NCI-H345 (cell line): ENCODE measurements at regions not wholly inside any gene's neighbourhood (a gene's known extent, or its start where the extent isn't known, plus 50 kb on each side); places are given as distances from the start of the nearest gene placed in this dataset.

Experiments
- DNase-seq: peaks from one replicate; lab custom pipeline; 2025; lab: John Stamatoyannopoulos, UW

DNA sequence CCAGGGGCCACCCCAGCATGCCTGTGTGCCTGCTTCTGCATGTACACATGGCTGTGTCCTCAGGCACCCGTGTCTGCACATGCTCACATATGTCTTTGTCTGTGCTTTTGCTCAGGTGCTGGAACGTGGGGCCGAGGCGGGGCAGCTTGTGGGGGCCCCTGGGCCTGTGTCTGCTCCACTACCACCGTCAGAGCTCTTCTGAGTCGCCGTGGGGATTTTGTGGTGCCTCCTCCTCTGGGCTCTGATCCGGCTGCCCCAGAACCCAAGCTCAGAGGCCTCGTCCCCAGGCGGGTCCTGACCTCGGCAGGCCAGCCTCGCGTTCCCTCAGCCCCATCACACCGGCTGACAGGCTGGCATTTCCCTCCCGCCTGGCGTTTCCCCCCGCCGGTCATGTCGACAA, 104.6 kb upstream of the ACTRT2 start:
- DNase-seq: no peak

DNA sequence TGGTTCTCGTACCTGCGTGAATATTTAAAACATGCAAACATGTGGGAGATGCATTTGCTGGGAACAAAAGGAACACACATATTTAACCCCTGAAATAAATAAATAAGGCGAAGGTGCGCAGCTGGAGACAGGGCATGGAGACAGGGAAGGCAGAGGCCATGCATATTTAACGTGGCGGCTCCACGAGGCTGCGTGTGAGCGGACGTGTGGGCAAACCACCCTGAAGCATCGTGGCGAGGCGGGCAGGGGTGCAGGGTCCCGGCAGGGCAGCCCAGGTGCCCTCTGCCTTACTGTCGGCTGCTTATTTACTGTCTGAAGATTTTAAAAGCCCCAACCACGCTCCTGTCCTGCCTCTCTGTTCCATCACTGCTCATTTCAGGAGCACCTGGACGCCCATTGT, 104.0 kb upstream of the ACTRT2 start:
- no peak for DNase-seq

DNA sequence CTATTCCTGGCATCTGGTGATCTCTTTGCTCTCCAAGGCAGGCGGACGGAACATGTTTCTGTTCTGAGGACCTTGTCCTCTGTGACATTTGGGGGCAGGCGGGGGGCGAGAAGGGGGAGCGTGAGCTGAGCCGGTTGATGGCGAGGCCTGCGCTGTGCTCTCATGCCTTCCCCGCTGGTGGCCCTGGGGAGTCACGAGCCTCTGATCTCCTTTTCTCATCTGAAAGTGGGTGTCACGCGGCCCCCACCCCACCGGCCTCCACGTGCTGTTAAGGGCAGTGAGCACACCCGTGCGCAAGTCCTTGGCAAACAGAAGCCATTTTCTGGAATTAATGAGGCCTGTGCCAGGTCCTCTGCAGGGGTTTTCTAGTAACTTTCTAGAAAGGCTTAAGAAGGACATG, 102.8 kb upstream of the ACTRT2 start:
- no peak for DNase-seq

DNA sequence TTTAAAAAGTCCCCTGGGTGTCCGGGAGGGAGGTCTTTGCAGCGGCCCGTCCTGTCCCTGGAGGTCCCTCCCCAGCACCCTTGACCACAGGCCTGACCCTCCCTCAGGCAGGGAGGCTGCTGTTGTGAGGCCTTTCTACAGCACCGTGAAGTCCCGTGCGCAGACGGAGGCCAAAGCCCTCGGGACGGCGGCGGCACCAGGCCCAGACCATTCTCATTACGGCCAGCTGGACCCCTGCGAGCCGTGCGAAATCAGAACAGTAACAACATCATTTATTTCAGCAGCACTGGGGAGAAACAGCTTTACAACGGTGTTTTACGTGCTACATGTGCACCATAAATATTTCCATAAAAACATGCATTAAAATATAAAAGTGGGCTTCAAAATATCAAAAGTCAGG, 101.4 kb upstream of the ACTRT2 start:
- no peak for DNase-seq

DNA sequence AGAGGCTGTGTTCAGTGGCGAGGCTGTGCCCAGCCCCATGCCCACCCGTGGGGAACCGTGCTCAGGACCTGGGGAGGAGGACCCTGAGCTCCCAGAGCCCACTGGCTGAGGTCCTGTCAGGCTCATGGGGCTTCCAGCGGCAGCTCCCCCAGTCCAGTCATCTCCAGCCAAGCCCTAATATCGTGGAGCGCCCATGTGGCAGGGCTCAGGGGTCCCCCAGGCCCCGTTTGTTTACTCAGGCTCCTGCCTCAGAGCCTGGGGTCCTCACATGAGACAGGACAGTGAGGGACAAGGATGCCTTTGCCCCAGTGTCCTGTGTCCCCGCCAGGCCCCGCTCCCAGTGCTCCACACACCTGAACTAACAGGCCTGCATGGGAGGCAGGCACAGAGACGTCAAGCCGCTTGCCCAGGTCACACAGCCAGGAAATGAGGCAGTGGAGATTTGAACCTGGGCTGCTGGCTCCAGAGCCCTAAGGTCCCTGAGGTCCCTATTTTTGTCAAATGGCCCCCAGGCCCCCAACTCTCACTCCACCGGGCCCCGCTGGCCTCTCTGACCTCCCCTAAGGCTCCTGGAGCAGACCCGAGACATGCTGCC, 100.7 kb upstream of the ACTRT2 start:
- DNase-seq: no peak

DNA sequence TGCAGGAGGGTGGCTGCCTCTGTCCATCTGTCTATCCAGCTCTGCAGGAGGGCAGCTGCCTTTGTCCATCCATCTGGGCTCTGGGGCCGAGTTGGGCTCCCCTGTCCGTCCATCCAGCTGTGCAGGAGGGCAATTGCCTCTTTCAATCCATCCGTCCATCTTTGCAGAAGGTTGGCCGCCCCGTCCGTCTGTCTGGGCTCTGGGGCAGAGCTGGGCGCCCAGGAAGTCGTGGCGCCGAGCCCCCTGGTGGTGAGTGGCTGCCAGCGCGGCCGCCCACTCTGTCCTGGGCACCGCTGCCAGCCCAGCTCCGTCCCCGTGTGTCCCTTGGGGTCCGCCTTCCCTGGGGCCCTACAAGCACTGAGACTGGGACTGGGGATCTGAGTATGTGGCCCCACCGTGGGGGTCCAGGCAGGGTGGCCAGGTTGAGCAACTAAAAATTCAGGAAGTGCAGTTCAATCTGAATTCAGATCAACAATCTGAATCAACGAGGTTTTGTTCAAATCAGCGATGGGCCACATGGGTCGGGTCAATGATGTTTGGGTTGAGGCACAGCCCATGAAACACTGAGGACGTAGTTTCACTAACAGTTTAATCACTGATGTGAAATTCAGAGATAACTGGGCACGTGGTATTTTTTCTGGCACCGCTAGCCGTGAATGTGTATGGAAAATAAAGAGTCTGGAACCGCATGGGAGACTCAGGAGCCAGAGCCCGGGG, 99.1 kb upstream of the ACTRT2 start:
- no peak for DNase-seq

DNA sequence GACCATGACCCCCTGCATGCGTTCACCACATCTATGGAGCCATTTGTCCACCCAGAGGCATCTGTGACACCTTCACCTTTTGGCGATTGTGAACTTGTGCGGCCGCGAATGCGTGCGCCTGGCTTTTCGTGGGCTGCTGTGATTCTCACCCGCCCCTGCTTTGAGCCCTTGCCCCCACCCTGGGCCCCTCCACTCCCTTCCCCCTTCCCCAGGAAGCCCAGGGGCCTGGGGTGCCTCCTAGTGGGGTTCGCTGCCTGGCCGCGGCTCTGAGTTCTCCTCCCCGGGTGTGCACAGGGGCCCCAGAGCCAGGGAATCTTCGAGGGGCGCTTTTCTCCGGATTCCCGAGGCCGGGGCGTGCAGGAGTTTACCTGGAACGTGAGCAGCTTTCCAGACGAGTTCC, 97.9 kb upstream of the ACTRT2 start:
- no peak for DNase-seq

DNA sequence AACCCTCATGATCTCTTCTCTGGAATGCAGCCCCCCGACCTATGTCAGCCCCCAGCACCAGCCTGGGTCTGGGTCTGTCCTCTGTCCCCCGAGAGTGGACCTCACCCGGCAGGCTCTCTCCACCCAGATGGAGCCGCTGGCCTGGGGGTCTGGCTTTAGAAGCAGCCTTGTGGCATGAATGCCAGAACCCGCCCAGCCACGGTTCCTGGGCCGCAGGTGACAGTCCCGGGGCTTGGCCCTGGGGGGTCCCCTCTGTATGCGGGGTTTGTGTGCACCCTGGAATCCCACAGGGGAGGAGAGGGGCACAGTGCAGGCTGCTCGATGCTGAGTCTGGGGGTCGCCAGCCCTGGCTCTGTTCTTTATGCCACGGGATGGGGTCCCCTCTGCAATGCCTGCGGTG, 96.0 kb upstream of the ACTRT2 start:
- no peak for DNase-seq

DNA sequence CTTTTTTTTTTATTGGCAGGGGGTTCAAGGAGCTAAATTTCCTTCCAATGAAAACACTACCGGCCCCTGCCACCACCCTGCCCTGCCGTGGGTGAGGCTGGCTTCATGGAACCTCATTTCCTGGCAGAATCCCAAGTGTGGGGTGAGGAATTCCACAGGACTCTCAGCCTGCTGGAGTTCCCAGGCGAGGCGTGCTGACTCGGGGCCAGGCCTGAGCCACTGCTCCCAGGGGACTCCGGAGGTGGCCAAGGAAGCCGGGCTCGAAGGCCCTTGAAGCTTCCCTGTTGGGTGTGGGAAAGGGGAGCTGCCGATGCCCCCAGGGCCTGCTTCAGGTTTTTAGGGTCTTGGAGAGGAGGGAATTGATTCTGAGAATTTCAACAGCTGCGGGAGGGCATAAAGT, 95.3 kb upstream of the ACTRT2 start:
- no peak for DNase-seq

DNA sequence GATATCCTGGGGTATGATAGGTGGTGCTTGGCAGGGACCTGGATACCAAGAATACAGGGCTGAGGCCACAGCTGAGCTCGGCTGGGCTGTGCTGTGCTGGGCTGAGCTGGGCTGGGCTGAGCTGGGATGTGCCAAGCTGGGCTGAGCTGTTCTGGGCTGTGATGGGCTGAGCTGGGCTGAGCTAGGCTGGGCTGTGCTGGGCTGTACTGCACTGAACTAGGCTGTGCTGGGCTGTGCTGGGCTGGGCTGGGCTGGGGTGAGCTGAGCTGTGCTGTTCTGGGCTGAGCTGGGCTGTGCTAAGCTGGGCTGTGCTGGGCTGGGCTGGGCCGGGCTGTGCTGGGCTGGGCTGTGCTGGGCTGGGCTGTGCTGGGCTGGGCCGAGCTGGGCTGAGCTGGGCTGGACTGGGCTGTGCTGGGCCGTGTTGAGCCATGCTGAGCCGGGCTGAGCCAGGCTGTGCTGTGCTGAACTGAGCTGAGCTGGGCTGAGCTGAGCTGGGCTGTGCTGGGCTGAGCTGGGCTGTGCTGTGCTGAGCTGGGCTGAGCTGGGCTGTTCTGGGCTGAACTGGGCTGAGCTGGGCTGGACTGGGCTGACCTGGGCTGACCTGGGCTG, 94.7 kb upstream of the ACTRT2 start:
- DNase-seq: no peak

DNA sequence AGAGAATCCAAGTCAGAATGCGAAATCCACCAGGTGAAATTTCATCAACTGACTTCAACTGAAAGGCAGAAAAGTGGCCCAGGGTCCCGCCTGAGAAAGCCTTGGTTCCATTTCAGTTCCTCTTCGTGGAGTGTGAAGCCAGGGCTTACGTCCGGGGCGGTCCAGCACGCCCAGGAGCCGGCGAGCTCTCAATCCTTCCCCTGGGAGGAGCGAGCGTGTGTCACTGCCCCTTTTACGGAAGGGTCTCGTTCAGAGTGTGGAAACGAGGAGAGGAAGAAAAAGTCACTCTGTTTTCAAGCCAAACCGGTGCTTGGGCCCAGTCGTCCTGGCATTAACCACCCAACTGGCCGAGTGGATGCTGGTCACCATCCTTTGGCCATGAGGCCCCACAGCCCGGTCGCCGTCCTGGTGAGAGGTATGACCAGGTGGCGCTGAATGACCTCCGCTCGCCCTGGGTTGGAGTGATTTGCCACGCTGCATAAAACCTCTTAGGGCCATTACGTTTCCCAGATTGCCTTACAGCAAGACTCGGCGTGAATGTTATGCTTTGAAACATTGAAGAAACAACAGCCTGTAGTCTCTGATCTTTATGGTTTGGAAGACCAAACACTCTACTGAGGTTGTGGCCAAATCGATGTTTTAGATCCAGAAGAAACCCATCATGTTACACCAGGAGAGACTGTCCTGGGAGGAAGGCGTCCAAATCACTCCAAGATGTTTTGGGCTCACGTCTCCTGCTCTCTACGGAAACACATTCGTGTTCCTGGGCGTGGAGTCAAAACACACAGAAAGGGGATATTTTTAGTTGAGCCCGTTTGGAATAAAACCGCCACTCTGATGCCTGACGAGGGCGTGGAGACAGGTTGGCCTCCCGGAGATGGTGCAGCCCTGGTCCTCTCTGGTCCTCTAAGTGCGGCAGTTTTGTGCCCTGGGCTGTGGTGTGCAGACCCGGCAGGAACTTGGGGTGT, 93.6 kb upstream of the ACTRT2 start:
- no peak for DNase-seq

DNA sequence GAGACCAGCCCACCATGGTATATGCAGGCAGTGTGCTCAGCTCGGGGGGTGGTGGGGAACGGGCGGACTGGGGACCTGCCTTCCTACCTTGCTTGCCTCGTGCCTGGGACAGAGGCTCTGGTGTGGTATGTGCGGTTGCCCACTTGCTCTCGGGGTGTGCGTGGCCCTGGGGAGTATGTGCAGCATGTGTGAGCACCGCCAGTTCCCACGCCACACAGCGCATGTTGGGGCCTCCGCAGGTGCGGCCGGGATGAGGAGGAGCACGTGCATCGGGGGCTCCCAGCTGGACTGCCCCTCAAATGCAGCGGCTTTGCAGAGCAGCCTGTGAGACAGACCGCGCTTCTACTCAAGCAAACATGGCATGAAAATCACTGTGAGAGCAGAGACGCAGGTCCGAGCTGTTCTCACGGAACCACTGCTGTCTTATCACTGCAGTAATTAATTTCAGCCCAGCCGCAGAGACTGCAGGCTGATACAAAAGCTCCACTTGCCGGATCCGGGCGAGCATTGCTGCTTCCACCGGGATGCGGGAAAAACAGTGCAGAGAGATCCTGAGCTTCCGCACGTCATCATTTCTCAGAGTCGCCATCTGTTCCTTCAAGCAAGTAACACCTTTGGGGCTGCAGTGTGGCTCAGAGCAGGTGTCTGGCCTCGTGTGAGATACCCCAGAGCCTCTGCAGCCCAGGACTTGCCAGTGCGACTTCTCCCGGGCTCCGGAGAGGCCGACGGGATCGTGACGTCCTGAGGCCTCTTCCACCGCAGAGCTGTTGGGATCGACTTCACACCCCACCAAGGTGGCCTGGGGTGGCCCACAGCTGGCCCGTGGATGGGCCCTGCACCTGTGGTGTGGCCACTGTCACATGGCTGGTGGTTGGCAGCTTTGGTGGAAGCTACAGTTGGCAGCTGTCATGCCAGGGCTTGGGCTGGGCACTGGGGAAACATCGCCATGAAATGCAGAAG, 92.6 kb upstream of the ACTRT2 start:
- DNase-seq: no peak

DNA sequence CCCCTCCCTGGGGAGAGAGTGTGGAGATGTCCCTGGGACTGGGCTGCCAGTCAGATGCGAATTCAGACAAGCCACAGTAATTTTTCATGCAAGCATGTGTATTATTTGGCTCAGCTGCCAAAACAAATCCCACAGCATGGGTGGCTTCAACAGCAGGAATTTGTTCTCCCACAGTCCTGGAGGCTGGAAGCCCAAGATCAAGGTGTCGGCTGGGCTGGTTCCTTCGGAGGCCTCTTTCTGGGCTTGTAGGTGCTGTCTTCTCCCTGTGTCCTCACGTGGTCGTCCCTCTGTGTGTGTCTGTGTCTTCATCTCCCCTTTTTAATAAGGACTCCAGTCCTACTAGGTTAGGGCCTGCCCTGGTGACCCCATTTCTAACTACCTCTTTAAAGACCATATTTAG, 91.9 kb upstream of the ACTRT2 start:
- DNase-seq: no peak

DNA sequence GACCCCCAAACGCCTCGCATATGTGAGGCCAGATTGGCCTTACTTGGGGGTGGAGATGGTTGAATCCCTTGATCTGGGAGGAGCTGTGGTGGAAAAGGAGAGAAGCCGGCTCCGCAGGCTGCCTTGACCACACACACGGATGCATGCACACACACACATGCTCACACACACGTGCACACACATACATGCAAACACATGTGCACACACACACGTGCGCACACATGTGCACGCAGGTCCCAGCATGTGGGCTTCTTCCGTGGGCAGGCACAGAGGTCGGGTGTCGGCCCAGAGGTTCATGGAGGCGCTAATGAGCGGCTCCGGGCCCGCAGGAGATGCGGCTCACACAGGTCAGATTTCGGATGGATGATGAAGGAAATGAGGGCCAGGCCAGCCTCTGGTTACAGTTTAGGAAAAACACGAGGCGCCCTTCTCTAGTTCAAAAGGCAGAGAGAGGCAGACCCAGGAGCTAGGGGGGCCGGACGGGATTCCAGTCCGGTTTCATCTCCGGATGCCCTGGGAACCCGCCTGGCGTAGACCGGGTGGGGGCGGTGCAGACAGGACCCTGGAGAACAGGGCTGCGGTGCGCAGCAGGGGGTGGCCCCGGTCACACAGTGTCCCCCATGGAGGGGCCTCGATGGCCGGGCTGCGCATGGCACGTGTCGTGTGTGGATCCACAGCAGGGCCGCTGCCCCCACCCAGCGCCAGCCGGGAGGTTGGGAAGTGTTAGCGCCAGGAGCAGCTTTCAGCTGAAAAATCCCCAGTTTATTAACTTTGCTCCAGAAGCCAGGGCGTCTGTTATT, 91.1 kb upstream of the ACTRT2 start:
- DNase-seq: no peak

DNA sequence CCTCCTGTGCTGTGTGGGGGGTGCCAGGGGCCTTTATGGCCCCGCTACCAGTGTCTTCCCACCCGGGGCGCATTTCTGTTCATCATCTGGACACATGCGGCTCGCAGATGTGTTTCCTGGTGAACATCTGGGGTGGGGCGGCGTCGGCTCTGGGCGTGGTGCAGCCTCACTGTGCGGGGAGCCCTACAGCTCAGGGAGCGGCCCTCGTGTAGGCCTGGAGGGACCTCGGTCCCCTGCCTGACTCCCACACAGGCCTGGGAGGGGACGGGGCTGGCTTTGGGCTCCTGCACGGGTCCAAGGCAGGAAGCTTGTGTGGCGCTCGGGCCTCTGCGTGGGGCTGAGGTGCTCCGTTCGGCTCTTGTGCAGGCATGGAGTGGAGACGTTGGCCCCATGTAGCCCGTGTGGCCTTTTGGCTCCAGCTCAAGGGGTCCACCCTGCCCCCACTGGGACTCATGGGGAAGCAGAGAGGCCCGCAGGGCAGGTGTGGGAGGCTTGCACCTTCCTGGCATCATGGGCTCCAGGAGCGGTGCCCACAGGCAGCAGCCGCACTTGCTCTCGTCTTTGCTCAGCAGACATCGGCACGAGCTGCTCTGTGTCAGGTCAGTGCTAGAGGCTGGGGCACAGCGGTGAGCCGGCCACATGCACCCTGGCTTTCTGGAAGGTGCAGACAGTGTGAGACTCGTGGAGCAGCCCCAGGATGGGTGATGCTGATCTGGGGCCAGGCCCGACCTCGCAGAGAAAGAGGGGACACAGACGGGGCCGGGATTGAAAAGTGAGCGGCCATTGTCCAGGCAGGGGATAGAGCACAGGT, 90.1 kb upstream of the ACTRT2 start:
- no peak for DNase-seq

DNA sequence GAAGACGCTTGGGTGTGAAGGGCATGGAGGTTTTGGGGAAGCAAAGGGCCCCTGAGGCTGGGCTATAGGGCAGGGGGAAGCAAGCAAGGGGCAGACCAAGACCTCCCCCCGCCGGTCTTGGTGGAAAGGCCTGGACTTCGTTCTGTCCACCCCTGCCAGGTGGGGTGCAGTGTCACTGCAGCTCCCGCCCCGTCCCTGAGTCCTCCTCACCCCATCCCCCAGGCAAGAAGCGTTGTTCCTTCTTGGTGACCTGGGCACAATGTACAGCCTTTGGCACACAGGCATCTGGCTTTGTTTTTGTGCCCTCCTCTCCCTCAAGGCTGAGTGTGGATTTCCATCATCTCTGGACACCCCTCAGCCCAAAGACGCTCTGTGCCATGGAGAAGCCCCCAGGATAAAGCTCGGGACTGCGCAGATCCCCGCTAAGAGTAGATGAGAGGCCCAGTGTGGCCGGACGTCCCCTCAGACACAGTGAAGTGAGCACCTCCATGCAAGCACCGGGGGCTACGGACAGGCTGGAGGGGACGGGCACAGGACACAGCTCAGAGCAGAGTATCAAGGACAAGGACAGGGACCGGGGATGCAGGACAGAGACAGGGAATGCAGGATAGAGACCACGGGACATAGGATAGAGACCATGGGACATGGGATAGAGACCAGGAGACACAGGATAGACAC, 89.4 kb upstream of the ACTRT2 start:
- no peak for DNase-seq

DNA sequence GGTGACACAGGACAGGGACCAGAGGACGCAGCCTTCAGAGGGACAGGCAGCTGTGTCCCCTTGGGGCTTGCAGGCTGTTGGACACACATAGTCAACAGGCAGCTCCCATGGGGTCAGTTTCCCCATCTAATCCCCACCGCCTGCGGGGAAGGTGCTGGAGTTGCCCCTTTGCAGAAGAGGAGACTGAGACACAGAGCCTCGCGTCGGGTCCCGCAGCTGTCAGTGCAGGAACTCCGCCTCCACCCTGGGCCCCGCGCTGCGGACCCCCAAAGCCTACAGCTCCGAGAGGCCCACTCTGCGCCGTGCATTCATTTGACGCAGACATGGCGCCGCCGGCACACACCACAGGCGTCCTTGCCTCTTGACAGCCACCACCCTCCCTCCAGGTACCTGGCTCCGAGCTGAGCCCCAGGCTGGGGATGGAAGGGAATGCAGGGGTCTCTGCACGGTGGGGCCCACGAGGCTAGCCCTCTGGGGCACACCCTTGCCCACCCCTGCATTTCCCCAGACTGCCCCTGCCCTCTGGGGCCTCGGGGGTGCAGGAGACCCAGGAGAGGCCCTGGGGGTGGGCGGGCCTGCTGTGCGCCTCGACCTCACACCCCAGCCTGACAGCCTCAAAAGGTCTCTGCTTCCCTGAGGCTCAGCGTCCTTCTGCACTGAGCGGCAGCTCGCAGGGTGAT, 88.5 kb upstream of the ACTRT2 start:
- DNase-seq: no peak

DNA sequence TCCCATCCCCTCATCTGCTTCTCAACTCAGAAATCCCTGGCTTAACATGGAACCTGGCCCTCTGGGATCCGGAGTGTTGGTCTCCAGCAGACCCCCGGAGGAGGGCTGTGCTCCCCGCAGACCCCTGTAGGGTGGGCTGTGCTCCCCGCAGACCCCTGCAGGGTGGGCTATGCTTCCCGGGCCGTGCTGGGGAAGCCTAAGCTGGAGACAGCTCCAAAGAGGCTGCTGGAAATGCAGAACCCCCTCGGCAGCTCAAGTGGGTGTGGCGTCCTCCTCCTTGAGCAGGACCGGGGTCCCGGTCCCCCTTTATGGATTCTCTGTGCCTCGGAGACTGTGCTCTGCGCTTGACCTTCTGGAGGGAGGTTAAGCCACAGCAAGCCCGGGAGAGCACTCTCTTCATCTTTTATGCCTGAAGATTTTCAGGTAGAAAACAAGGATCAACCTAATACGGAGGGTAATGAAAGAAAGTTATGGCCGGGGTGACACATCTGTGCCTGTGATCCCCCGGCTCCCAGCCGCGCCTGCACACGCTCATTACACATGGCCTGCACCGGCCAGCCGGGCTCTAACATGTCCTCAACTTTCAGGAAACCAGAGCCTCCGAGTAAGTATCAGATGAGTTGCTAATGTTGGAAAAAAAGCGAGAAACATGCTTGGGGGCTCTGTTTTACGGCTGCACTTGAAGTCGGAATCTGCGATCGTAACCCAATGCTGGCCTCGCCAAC, 87.7 kb upstream of the ACTRT2 start:
- no peak for DNase-seq
